ENCODE measurements at regions not wholly inside any gene's neighbourhood (a gene's known extent, or its start where the extent isn't known, plus 50 kb on each side); places are given as distances from the start of the nearest gene placed in this dataset.

DNA sequence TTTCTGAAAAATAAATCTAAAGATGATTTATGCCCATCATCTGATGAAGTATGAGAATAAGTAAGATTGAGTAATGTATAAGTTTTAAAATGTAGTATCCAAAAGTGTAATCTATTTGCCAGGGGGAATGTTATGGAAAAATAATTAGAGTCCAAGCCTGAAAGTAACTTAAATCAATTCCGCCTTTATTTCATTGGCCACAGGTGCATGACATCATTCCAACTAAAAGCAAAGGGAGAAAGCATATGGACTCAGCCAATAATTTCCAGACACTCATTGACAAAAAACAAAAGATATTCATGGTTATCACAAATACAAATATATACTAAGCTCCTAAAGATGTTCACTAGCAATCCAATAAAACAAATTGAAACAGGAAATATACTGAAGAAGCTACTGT is 752.6 kb upstream of the TMEFF2 start:
- TF ChIP-seq, protein P1, sequence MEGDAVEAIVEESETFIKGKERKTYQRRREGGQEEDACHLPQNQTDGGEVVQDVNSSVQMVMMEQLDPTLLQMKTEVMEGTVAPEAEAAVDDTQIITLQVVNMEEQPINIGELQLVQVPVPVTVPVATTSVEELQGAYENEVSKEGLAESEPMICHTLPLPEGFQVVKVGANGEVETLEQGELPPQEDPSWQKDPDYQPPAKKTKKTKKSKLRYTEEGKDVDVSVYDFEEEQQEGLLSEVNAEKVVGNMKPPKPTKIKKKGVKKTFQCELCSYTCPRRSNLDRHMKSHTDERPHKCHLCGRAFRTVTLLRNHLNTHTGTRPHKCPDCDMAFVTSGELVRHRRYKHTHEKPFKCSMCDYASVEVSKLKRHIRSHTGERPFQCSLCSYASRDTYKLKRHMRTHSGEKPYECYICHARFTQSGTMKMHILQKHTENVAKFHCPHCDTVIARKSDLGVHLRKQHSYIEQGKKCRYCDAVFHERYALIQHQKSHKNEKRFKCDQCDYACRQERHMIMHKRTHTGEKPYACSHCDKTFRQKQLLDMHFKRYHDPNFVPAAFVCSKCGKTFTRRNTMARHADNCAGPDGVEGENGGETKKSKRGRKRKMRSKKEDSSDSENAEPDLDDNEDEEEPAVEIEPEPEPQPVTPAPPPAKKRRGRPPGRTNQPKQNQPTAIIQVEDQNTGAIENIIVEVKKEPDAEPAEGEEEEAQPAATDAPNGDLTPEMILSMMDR (conservative IDR thresholded peaks at IDR 0.05; ENCODE audit: low read depth, low read length): no peak
- TF ChIP-seq EZH2 (IDR thresholded peaks at IDR 0.05; ENCODE audit: low read length, unreplicated experiment) (no peak), EZH2phosphoT487 (IDR thresholded peaks at IDR 0.05; ENCODE audit: borderline replicate concordance, low read length) (no peak)
